ENCODE measurements at regions not wholly inside any gene's neighbourhood (a gene's known extent, or its start where the extent isn't known, plus 50 kb on each side); places are given as distances from the start of the nearest gene placed in this dataset.

GRCh38 chr5:35416217-35416988 is 186.1 kb upstream of the PRLR start:
- TF ChIP-seq FOXO4 (CRISPR knock-in tag; conservative IDR thresholded peaks at IDR 0.05) (no peak), STAT5B (CRISPR knock-in tag; IDR thresholded peaks at IDR 0.05) (no peak), RFX5 (IDR thresholded peaks at IDR 0.05; ENCODE audit: low read depth, low read length) (no peak), POLR2A (IDR thresholded peaks at IDR 0.05; ENCODE audit: insufficient read depth in 1 of 2, low read depth in 2 of 2, low read length in 2 of 2) (no peak), JDP2 (CRISPR knock-in tag; IDR thresholded peaks at IDR 0.05; ENCODE audit: borderline replicate concordance) (no peak), CTCF (CRISPR knock-in tag; IDR thresholded peaks at IDR 0.05) (no peak)

All from HepG2 (cell line).